Upper lobe of left lung (tissue), 4 donors: ENCODE measurements at regions not wholly inside any gene's neighbourhood (a gene's known extent, or its start where the extent isn't known, plus 50 kb on each side); places are given as distances from the start of the nearest gene placed in this dataset.

Experiments
- EP300 ChIP-seq, 4 donors: sonication (generic); formaldehyde crosslinking; IDR thresholded peaks; one replicate each; pipeline ENCODE4 v1.5.1; 2017; ENCODE audit warnings: antibody characterized with exemption in 4 of 4, control low read depth in 2 of 4
- POLR2A ChIP-seq, 4 donors: fragments of 450-650 bp; IDR thresholded peaks; one replicate each; pipeline ENCODE4 v1.5.1; 2016 to 2017; ENCODE audit warnings: antibody characterized with exemption in 4 of 4, mild to moderate bottlenecking in 2 of 4
- POLR2AphosphoS5 ChIP-seq, 2 donors: sonication (generic); formaldehyde crosslinking; IDR thresholded peaks; one replicate each; pipeline ENCODE4 v1.5.1; 2017; ENCODE audit warnings: antibody characterized with exemption in 2 of 2
- TF ChIP-seq, protein P1 (sequence below), 6 experiments: fragments of 450-650 bp in 4 of 6; fragments of 200-600 bp in 2 of 6; sonication (generic) in 2 of 6; IDR thresholded peaks; one replicate each; pipeline ENCODE4 v1.5.1; 2016 to 2019; ENCODE audit warnings: antibody characterized with exemption in 6 of 6

- TF ChIP-seq, protein P1, sequence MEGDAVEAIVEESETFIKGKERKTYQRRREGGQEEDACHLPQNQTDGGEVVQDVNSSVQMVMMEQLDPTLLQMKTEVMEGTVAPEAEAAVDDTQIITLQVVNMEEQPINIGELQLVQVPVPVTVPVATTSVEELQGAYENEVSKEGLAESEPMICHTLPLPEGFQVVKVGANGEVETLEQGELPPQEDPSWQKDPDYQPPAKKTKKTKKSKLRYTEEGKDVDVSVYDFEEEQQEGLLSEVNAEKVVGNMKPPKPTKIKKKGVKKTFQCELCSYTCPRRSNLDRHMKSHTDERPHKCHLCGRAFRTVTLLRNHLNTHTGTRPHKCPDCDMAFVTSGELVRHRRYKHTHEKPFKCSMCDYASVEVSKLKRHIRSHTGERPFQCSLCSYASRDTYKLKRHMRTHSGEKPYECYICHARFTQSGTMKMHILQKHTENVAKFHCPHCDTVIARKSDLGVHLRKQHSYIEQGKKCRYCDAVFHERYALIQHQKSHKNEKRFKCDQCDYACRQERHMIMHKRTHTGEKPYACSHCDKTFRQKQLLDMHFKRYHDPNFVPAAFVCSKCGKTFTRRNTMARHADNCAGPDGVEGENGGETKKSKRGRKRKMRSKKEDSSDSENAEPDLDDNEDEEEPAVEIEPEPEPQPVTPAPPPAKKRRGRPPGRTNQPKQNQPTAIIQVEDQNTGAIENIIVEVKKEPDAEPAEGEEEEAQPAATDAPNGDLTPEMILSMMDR (IDR thresholded peaks at IDR 0.05): no peak
- TF ChIP-seq POLR2A (IDR thresholded peaks at IDR 0.05): no peak
- no peak for TF ChIP-seq EP300 (IDR thresholded peaks at IDR 0.05)
- TF ChIP-seq POLR2AphosphoS5 (IDR thresholded peaks at IDR 0.05): no peak
Observed at GRCh38 chr4:180805101-180805500, 1438.1 kb upstream of the TENM3 start.
